Kidney (tissue), 13 donors: ENCODE measurements at regions not wholly inside any gene's neighbourhood (a gene's known extent, or its start where the extent isn't known, plus 50 kb on each side); places are given as distances from the start of the nearest gene placed in this dataset.
"Not testable (repeated sequence)": the region's sequence is repeated elsewhere in the genome, so short reads cannot be mapped to it uniquely, and the experiment has no call there.

Experiments
- DNase-seq, 5 donors: peaks; one replicate each; pipeline ENCODE4 v3.0.0-alpha.2; 2013 to 2020
- FAIRE-seq: peaks from 2 replicates; lab custom pipeline; 2012; peaks lifted over from hg19 to GRCh38; lab: Jason Lieb, UNC
- H3K27ac ChIP-seq, 2 donors: one replicate each; pipeline ENCODE4 v1.7.0; 2013; ENCODE audit warnings: low read depth in 2 of 2, low read length in 2 of 2, inconsistent platforms in 1 of 2
- H3K27me3 ChIP-seq: one replicate; pipeline ENCODE4 v1.7.1; 2013; ENCODE audit warnings: low read length, inconsistent platforms; ENCODE audit not compliant: control insufficient read depth, insufficient read depth
- H3K36me3 ChIP-seq, 3 donors: one replicate each; pipeline versions ENCODE4 v1.7.0 to v1.7.1; 2013; ENCODE audit warnings: low read length in 3 of 3, control low read depth in 1 of 3, inconsistent platforms in 1 of 3; ENCODE audit not compliant: insufficient read depth in 3 of 3, control insufficient read depth in 2 of 3
- H3K4me1 ChIP-seq, 3 donors: one replicate each; pipeline versions ENCODE4 v1.7.0 to v1.7.1; 2013; ENCODE audit warnings: low read length in 3 of 3, inconsistent platforms in 1 of 3, low read depth in 1 of 3; ENCODE audit not compliant: control insufficient read depth in 2 of 3, insufficient read depth in 2 of 3
- H3K4me3 ChIP-seq, 3 donors: one replicate each; pipeline versions ENCODE4 v1.7.0 to v1.8.1; 2013; ENCODE audit warnings: low read length in 3 of 3, control low read depth in 1 of 3, inconsistent platforms in 1 of 3
- H3K9ac ChIP-seq, 3 donors: one replicate each; pipeline versions ENCODE4 v1.7.0 to v1.7.1; 2013; ENCODE audit warnings: low read length in 3 of 3, control low read depth in 1 of 3, inconsistent platforms in 1 of 3
- H3K9me3 ChIP-seq, 3 donors: one replicate each; pipeline versions ENCODE4 v1.7.0 to v1.7.1; 2013; ENCODE audit warnings: low read length in 3 of 3, control low read depth in 1 of 3, inconsistent platforms in 1 of 3; ENCODE audit not compliant: control insufficient read depth in 2 of 3, insufficient read depth in 1 of 3
- intact Hi-C: fragments of 100-400 bp; cut with DNase I; formaldehyde crosslinking; loops from one replicate; pipeline ENCODE4 v1.11.1; 2022
- TF ChIP-seq, protein P1 (sequence below): IDR thresholded peaks from 3 replicates; pipeline ENCODE4 v1.5.1; 2012; ENCODE audit warnings: mild to moderate bottlenecking, moderate library complexity, borderline replicate concordance; ENCODE audit not compliant: insufficient read depth; ENCODE audit errors: extremely low read depth
- donor health status: control.
- donor health status: control.
- donor health status: control.
- donor health status: control.
- donor health status: control.
- donor health status: DM: yes; HTN: yes; CAD: no.
- donor health status: Normal renal cell carcinoma (clear cell type).

- TF ChIP-seq, protein P1, sequence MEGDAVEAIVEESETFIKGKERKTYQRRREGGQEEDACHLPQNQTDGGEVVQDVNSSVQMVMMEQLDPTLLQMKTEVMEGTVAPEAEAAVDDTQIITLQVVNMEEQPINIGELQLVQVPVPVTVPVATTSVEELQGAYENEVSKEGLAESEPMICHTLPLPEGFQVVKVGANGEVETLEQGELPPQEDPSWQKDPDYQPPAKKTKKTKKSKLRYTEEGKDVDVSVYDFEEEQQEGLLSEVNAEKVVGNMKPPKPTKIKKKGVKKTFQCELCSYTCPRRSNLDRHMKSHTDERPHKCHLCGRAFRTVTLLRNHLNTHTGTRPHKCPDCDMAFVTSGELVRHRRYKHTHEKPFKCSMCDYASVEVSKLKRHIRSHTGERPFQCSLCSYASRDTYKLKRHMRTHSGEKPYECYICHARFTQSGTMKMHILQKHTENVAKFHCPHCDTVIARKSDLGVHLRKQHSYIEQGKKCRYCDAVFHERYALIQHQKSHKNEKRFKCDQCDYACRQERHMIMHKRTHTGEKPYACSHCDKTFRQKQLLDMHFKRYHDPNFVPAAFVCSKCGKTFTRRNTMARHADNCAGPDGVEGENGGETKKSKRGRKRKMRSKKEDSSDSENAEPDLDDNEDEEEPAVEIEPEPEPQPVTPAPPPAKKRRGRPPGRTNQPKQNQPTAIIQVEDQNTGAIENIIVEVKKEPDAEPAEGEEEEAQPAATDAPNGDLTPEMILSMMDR: no peak
- no peak for FAIRE-seq
- Histone ChIP-seq H3K27ac (no peak overlapping the region), H3K36me3 (no peaks in the 10 kb centered on the region), H3K4me1 (no peaks in the 10 kb centered on the region), H3K27me3 (no peaks in the 10 kb centered on the region), H3K9me3 (no peaks in the 10 kb centered on the region), H3K9ac (no peak overlapping the region), H3K4me3 (no peak overlapping the region)
- peak in 4 of 5 donors; percentile 14 to 81 (median 64) for DNase-seq
- intact Hi-C loops: no loop called here
These were observed 96.3 kb downstream of the RFPL4B start for GRCh38 chr6:112443179-112444065.

DNA sequence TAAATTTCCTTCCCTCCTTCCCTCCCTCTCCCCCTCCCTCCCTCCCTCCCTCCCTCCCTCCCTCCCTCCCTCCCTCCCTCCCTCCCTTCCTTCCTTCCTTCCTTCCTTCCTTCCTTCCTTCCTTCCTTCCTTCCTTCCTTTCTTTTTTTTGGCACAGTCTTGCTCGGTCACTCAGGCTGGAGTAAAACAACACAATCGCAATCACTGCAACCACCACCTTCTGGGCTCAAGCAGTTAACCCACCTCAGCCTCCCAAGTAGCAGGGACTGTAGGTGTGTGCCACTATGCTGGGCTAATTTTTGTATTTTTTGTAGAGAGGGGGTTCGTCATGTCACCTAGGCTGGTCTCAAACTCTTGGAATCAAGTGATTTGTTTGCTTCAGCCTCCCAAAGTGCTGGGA lies 101.7 kb downstream of the RFPL4B start:
- H3K27me3 ChIP-seq, H3K27ac ChIP-seq, intact Hi-C loops, H3K9me3 ChIP-seq, H3K4me1 ChIP-seq, H3K9ac ChIP-seq, H3K4me3 ChIP-seq, DNase-seq, H3K36me3 ChIP-seq, FAIRE-seq: not testable (repeated sequence)

DNA sequence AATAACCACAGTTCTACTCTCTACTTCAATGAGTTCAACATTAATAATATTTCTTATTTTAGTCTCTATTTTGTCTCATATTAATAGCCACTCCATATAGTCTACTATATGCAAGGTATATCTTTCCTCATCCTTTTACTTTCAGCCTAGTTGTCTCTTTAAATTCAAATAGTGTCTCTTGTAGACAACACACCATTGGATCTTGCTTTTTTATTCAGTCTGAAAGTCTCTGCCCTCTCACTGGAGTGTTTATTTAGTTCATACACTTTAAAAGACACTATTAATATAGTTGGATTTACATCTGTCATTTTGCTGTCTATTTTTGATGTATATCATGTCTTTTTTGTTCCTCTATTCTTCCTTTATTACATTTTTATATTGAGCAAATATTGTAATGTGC lies 103.5 kb downstream of the RFPL4B start:
- H3K36me3 ChIP-seq: no peaks in the 10 kb centered on the region
- no peak overlapping the region for H3K4me3 ChIP-seq
- intact Hi-C loops: no loop called here
- TF ChIP-seq, protein P1: no peak
- no peak for FAIRE-seq
- DNase-seq: no peak
- no peak overlapping the region for H3K9ac ChIP-seq
- no peaks in the 10 kb centered on the region for H3K27me3 ChIP-seq
- H3K4me1 ChIP-seq: no peaks in the 10 kb centered on the region
- H3K27ac ChIP-seq: no peak overlapping the region
- peaks cover 0 to 8% (median 2%) of the 10 kb centered on the region in 3 donors for H3K9me3 ChIP-seq

GRCh38 chr6:112457886-112458285 lies 110.8 kb downstream of the RFPL4B start:
- Histone ChIP-seq H3K4me3 (no peak overlapping the region), H3K9me3 (no peaks in the 10 kb centered on the region), H3K4me1 (no peaks in the 10 kb centered on the region), H3K27me3 (no peaks in the 10 kb centered on the region), H3K36me3 (no peaks in the 10 kb centered on the region), H3K9ac (no peak overlapping the region), H3K27ac (no peak overlapping the region)
- intact Hi-C loops: no loop called here
- DNase-seq (no peak), FAIRE-seq (no peak)
- TF ChIP-seq, protein P1: no peak
